ENCODE measurements at regions not wholly inside any gene's neighbourhood (a gene's known extent, or its start where the extent isn't known, plus 50 kb on each side); places are given as distances from the start of the nearest gene placed in this dataset.

DNA sequence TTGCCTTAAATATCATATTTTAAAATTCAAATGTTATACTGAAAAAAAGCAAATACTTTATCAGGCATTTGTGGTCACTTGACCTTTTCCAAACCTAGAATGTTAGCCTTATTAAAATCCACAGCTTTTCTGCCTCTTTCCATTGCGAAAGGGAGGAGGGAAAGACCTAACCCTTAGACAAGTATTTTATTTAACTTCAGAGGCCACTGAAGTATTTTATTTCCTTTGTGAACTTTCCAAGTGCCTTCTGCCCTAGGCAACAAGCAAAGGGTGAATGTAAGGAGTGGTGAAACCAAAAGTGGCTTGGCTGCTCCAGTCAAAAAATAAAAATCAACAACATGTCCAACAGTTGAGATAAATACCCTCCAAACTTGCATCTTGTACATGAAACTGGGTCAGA, 376.1 kb downstream of the EFNA5 start:
- DNase-seq (ENCODE audit: low read depth in 4 of 4, low spot score in 2 of 4), result no peak

- no peak for DNase-seq (ENCODE audit: low read depth in 4 of 4, low spot score in 2 of 4)
Observed at GRCh38 chr5:107294211-107294550, 376.6 kb downstream of the EFNA5 start.

GRCh38 chr5:107293541-107294210, 377.1 kb downstream of the EFNA5 start:
- DNase-seq (ENCODE audit: low read depth in 4 of 4, low spot score in 2 of 4), result no peak

DNA sequence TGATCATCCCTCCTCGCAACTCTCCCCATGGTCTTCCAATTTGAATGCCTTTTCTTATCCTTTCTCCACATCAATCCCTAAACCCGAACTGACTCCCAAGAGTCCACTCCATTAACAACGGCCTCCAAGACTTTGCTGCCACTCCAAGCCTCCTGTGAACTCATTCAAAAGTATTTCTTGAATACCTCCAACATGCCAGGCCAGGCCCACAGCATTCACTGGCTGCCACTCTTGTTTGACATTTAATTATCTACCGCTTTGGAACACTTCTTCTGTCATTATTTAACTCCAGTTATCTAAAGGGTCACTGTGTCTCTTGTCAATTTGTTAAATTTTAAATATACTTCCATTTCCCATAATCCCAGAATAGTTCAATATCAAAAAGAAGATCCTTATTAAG, 378.9 kb downstream of the EFNA5 start:
- DNase-seq (ENCODE audit: low read depth in 4 of 4, low spot score in 2 of 4), result no peak

GRCh38 chr5:107290780-107291398, 379.8 kb downstream of the EFNA5 start:
- no peak for DNase-seq (ENCODE audit: low read depth in 4 of 4, low spot score in 2 of 4)

DNA sequence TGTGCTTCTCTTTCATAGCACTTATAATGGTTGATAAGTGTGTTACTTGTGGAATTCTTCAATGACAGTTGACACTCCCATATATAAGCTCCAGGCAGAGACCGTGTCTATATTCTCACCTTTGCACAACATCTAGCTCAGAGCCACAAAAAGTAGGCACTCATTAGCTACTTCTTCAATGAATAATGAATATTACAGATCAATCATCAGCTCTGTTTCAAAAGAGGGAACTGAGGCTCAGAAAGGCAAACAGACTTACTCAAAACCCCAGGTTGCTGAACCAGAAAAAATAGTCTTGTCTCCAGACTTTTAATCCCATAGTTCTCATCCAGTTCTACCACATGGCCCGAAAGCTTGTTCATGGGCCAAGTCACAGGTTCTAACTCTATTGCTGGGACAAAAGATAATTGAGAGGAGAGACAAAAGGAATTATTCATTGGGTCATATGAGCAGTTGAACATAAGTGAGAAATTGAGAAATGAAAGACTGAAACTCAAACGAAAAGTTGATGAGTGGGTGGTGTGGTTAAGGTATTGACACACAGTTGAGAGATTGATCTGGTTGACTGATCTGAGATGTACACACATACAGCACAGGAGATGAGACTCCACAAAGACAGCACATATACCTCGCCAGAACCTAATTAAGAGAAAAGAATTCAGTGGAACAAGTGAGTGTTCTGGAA, 381.6 kb downstream of the EFNA5 start:
- no peak for DNase-seq (ENCODE audit: low read depth in 4 of 4, low spot score in 2 of 4)

DNA sequence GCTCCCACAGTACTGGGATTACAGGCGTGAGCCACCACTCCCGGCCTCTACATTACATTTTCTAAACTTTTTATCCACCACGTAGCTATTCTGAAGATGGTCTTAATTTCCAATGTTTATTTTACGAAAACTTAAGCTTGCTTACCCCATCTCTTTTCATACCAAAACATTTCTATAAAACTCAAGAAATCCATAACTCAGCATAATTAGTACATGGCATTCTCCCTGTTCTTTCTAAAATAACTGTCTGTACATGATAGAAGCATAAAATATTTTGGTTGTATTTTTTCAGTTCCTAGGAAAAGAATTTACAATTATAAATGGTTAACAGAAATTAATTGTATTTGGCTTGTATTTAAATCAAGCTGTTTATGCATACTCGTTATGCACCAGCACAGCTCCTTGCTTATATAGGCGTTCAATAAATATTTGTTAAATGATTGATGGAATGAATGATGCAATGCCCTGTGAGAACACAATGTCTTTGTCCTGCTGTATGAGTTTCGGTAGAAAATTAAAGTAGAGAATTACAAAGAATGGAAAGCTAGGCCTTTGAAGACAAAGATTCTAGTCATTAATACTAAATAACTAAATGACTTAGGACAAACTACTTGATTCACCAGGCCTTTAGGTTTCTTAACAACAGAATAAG, 384.2 kb downstream of the EFNA5 start:
- no peak for DNase-seq (ENCODE audit: low read depth in 4 of 4, low spot score in 2 of 4)

GRCh38 chr5:107285772-107286171, 385.0 kb downstream of the EFNA5 start:
- no peak for DNase-seq (ENCODE audit: low read depth in 4 of 4, low spot score in 2 of 4)

- DNase-seq (ENCODE audit: low read depth in 4 of 4, low spot score in 2 of 4), result no peak
Observed at GRCh38 chr5:107284822-107285525, 385.8 kb downstream of the EFNA5 start.

DNA sequence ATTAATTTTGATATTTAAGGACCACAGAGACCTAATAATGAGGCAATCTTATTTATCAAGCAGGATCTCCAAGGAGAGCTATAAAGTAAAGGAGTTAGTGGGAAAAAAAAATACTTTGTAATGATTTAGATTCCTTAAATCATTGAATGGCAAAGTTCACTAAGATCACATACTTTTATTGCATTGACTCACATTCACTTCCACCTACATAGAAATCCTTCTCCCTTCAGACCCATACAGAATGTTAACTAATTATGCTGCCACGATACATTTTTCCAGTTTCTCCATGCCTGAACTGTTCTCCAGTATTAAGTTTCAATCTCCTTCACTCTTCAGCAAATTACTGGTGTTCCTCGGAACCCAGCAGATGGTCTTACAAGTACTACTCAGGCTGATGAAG, 388.7 kb downstream of the EFNA5 start:
- no peak for DNase-seq (ENCODE audit: low read depth in 4 of 4, low spot score in 2 of 4)

GRCh38 chr5:107278774-107279173, 392.0 kb downstream of the EFNA5 start:
- no peak for DNase-seq (ENCODE audit: low read depth in 4 of 4, low spot score in 2 of 4)

DNA sequence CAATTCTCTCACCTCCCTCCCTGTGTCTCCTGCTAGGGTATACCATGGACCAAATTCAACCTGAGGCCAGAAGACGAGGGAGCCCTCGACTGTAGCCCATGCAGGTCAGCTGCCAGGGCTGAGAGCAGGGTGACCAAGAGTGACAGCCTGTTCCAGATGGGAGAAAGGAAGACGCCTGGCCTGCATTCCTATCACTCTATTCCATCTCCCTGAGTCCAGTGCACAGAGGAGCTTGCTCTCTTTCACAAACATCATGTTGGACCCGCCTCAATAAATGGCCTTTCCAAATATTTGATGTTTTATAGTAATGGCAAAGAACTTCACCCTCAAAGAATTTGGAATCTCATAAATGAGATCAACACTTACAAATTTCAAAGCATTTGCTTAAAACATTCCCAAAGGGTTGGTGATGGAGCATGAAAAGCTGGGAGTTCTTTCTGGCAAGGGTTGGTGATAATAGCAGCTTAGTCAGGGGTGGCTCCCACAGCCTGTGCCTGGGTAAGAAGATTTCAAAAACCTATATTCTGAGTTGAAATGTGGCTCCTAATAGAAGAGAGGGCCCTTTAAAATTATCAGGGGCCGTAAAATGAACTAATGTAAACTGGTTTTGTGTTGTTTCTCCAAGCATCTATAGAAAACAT, 393.1 kb downstream of the EFNA5 start:
- no peak for DNase-seq (ENCODE audit: low read depth in 4 of 4, low spot score in 2 of 4)

- no peak for DNase-seq (ENCODE audit: low read depth in 4 of 4, low spot score in 2 of 4)
Observed at GRCh38 chr5:107275333-107275732, 395.4 kb downstream of the EFNA5 start.

DNA sequence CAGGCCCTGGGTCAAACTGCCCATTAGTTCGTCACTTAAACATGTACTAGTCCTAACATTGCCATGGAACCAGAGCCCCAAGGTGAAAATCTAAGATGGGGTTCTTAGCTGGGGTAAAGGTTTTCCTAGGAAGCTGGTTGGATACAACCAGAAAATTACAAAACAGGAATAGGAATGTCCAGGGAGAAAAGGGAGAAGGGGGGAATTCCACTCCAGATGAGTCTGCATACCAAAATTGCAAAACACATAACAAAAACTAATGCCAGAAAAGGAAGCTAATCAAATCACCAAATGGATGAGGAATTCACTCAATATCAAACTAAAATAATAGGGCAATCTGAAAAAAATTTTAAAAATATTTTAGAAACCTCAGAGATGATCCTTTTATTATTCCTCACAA, 396.2 kb downstream of the EFNA5 start:
- DNase-seq (ENCODE audit: low read depth in 4 of 4, low spot score in 2 of 4), result no peak

GRCh38 chr5:107272954-107273353, 397.8 kb downstream of the EFNA5 start:
- DNase-seq (ENCODE audit: low read depth in 4 of 4, low spot score in 2 of 4), result no peak

GRCh38 chr5:107272509-107272908, 398.2 kb downstream of the EFNA5 start:
- no peak for DNase-seq (ENCODE audit: low read depth in 4 of 4, low spot score in 2 of 4)

DNA sequence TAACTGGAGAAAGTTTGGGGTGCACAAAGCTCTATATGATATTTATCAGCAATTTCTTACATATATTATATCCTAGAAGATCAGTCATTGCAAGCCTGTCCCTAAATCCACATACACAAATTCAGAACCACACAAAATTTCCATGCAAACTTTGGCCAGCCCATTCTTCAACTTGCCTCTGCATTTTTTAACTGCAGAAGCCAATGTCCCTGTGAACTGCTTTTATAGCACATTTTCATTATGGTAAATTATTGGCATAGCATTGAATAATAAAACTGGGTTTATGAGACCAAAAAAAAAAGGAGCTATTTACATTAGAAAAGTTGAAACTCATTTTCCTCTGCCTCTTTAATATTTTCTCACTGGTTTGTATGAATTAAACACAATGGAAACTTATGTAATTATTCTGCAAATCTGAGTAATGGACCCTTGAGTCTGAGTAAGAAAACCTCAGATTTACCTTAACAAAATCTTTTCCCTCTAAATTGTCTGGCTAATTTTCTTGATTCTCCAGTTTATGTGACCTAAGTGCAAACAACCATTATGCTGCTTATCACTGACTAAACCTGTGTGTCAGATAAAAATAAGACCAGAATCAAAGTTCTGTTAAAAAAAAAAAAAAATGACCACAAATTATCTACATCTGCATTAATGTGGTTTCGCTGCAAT, 398.9 kb downstream of the EFNA5 start:
- DNase-seq (ENCODE audit: low read depth in 4 of 4, low spot score in 2 of 4), result no peak

GRCh38 chr5:107270561-107270960, 400.2 kb downstream of the EFNA5 start:
- DNase-seq (ENCODE audit: low read depth in 4 of 4, low spot score in 2 of 4), result no peak

- no peak for DNase-seq (ENCODE audit: low read depth in 4 of 4, low spot score in 2 of 4)
Observed at GRCh38 chr5:107269678-107270077, 401.1 kb downstream of the EFNA5 start.

DNA sequence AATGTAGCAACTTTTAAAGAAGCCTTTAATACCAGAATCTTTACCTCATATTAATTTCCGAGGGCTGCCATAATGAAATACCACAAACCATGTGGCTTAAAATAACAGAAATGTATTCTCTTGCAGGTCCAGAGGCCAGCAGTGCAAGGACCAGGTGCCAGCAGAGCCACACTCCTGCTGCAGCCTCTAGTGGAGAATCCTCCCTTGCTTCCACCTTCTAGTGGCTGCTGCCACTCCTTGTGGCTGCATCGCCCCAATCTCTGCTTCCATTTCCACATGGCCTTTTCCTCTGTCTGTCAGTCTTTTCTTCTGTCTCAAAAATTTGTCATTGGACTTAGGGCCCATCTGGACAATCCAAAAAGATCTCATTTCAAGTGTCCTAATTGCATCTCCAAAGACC, 401.5 kb downstream of the EFNA5 start:
- no peak for DNase-seq (ENCODE audit: low read depth in 4 of 4, low spot score in 2 of 4)

Measured in left renal cortex interstitium (tissue), 4 donors.